Calu3 (cell line): ENCODE measurements at regions not wholly inside any gene's neighbourhood (a gene's known extent, or its start where the extent isn't known, plus 50 kb on each side); places are given as distances from the start of the nearest gene placed in this dataset.

Experiments used
- BruUV-seq: library from RNA; stranded (reverse); fragments of 400-500 nt; replicated peaks from 2 replicates; lab custom pipeline; 2021; lab: Mats Ljungman, UMichigan
- CTCF ChIA-PET: fragments of 300-600 bp; sonication (Branson Sonifier 250); formaldehyde crosslinking; loops from one replicate; lab custom pipeline; 2022; ENCODE audit warnings: antibody characterized with exemption; lab: Charles Lee
- DNase-seq: peaks from one replicate; pipeline ENCODE4 v3.0.0; 2022
- H3K27ac Mint-ChIP-seq: one replicate; pipeline ENCODE4 v1.8.0; 2022; ENCODE audit warnings: mixed read lengths; ENCODE audit not compliant: unreplicated experiment
- H3K27me3 Mint-ChIP-seq: one replicate; pipeline ENCODE4 v1.8.0; 2022; ENCODE audit warnings: mixed read lengths; ENCODE audit not compliant: unreplicated experiment
- H3K36me3 Mint-ChIP-seq: one replicate; pipeline ENCODE4 v1.8.0; 2022; ENCODE audit warnings: mild to moderate bottlenecking, moderate library complexity, mixed read lengths; ENCODE audit not compliant: insufficient read depth, unreplicated experiment
- H3K4me1 Mint-ChIP-seq: one replicate; pipeline ENCODE4 v1.8.0; 2022; ENCODE audit warnings: mild to moderate bottlenecking, low read depth, mixed read lengths; ENCODE audit not compliant: unreplicated experiment
- H3K4me3 Mint-ChIP-seq: one replicate; pipeline ENCODE4 v1.8.0; 2022; ENCODE audit warnings: mild to moderate bottlenecking, low read depth, moderate library complexity, mixed read lengths; ENCODE audit not compliant: unreplicated experiment
- H3K9me3 Mint-ChIP-seq: one replicate; pipeline ENCODE4 v1.8.0; 2022; ENCODE audit warnings: low read depth, mixed read lengths; ENCODE audit not compliant: unreplicated experiment
- CTCF ChIP-seq: fragments of 200-600 bp; IDR thresholded peaks from one replicate; pipeline ENCODE4 v1.8.0; 2022; ENCODE audit warnings: antibody characterized with exemption; ENCODE audit not compliant: unreplicated experiment
- intact Hi-C: fragments of 100-400 bp; cut with micrococcal nuclease; formaldehyde crosslinking; loops from one replicate; pipeline ENCODE4 v1.10.0; 2022; ENCODE audit not compliant: unreplicated experiment

DNA sequence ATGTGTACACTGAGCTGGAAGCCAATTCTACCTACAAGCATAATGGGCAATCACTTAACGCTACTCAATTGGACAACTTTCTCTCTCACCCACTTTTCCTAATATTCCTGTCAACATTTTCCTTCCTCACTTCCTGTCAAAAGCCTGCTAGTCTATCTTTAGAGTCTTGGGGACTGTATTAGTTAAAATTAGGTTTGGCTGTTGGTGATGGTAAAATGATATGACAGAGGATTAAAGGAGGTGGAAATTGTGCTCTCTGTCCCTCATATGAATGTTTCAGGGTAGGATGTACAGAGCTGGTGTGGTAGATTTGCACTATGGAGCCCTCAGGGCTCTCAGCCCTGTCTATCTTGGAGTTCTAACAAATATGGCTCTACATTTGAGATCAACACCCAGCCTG is 129.7 kb downstream of the CEP57L1 start:
- no peak overlapping the region for H3K27ac Mint-ChIP-seq
- H3K4me1 Mint-ChIP-seq, result peaks cover 21% of the 10 kb centered on the region
- H3K9me3 Mint-ChIP-seq, result no peaks in the 10 kb centered on the region
- intact Hi-C loops, result no loop called here
- no peak overlapping the region for H3K4me3 Mint-ChIP-seq
- no TSS peak for BruUV-seq
- CTCF ChIA-PET, result no interaction called here
- H3K27me3 Mint-ChIP-seq, result peaks cover 12% of the 10 kb centered on the region
- no peak for TF ChIP-seq CTCF
- no peak for DNase-seq
- H3K36me3 Mint-ChIP-seq, result no peaks in the 10 kb centered on the region

GRCh38 chr6:109224107-109224875 is 129.0 kb downstream of the CEP57L1 start:
- Mint-ChIP-seq H3K9me3 (no peaks in the 10 kb centered on the region), H3K4me3 (no peak overlapping the region), H3K27me3 (peaks cover 16% of the 10 kb centered on the region), H3K4me1 (peaks cover 17% of the 10 kb centered on the region), H3K27ac (no peak overlapping the region), H3K36me3 (no peaks in the 10 kb centered on the region)
- no peak for DNase-seq
- no peak for TF ChIP-seq CTCF
- intact Hi-C loops, result no loop called here
- BruUV-seq, result no TSS peak
- CTCF ChIA-PET, result no interaction called here

DNA sequence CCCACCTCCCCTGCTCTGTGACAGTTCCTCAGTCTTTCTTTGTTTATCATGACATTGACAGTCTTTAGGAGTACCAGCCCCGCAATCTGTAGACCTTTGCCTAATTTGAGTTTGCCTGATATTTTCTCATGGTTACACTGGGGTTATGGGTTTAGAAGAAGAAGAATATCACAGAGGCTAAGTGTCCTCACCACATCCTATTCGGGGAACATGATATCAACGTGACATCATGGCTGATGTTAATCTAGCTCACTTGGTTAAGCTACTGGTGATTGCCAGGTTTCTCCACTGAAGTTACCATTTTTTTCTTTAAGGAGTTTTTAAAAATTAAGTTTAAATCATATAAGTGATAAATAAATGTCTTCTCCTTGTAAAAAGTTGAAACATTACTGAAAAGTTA is 127.5 kb downstream of the CEP57L1 start:
- Mint-ChIP-seq H3K9me3 (no peaks in the 10 kb centered on the region), H3K27me3 (peaks cover 27% of the 10 kb centered on the region), H3K4me3 (no peak overlapping the region), H3K27ac (no peak overlapping the region), H3K36me3 (no peaks in the 10 kb centered on the region), H3K4me1 (peaks cover 8% of the 10 kb centered on the region)
- TF ChIP-seq CTCF, result no peak
- intact Hi-C loops, result no loop called here
- CTCF ChIA-PET, result no interaction called here
- BruUV-seq, result no TSS peak
- DNase-seq, result no peak

GRCh38 chr6:109221543-109222195 is 126.4 kb downstream of the CEP57L1 start:
- H3K9me3 Mint-ChIP-seq, result no peaks in the 10 kb centered on the region
- intact Hi-C loops, result no loop called here
- BruUV-seq, result no TSS peak
- H3K27me3 Mint-ChIP-seq, result peaks cover 36% of the 10 kb centered on the region
- no peaks in the 10 kb centered on the region for H3K36me3 Mint-ChIP-seq
- H3K4me3 Mint-ChIP-seq, result no peak overlapping the region
- no peak for TF ChIP-seq CTCF
- DNase-seq, result no peak
- H3K27ac Mint-ChIP-seq, result no peak overlapping the region
- CTCF ChIA-PET, result no interaction called here
- H3K4me1 Mint-ChIP-seq, result peaks cover 6% of the 10 kb centered on the region
